NCI-H1436 (cell line): ENCODE measurements at regions not wholly inside any gene's neighbourhood (a gene's known extent, or its start where the extent isn't known, plus 50 kb on each side); places are given as distances from the start of the nearest gene placed in this dataset.
"Not testable (repeated sequence)": the region's sequence is repeated elsewhere in the genome, so short reads cannot be mapped to it uniquely, and the experiment has no call there.

Experiments used
- DNase-seq: peaks from one replicate; lab custom pipeline; 2025; lab: John Stamatoyannopoulos, UW

DNA sequence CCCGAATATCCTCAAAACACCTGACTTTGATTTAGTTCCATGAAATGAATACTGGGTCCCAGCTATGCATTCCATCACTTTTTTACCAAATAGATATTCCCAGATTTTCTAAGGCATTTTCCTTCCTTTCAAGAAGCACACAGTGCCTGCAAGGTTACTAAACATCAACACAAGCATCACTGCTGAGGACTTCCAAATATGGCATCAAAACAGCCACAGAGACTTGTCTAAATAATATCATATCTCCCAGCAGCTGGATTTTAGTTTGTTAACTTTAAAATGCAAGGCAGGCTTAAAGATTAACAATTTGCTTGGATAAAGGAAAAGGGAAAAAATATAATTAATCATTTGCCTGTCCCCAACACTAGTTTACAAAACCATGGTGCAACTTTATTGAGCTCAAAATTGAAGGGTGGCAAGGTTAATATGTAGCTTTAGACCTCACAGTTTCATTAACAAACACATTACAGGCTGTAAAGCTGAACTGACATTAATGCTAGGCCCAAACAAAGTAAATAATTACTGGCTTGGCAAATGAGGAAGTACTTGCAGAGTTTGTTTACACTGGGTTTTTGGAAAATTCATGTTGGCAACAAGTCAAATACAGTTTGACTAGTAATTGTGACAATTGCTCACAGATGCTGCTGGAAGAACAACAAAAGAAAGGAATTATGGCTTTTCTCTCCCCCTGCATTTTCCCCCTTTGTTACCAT lies 401.7 kb upstream of the CDIN1 start:
- DNase-seq, result peak; percentile 63

GRCh38 chr15:36178303-36178633 lies 401.2 kb upstream of the CDIN1 start:
- no peak for DNase-seq

DNA sequence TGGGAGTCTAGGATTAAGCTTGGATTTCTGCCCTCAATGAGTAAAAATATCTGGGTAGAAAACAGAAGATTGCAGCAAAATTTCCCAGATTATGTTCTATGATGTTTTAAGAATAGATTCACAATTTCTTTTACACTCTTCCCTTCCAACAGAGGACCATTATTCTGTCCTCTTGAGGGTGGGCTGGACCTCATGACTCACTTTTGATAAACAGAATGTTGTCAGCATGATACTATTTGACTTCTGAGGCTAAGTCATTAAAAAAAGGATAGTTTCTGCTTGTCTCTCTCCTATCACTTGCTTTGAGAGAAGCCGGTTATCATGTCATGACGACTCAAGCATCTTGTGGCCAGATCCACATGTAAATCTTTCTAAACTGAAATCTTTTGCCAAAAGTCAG lies 396.2 kb upstream of the CDIN1 start:
- DNase-seq, result no peak

- DNase-seq, result no peak
These were observed 394.0 kb upstream of the CDIN1 start for GRCh38 chr15:36185438-36185837.

- DNase-seq, result no peak
These were observed 393.6 kb upstream of the CDIN1 start for GRCh38 chr15:36185845-36186244.

GRCh38 chr15:36186376-36186775 lies 393.1 kb upstream of the CDIN1 start:
- DNase-seq, result no peak

DNA sequence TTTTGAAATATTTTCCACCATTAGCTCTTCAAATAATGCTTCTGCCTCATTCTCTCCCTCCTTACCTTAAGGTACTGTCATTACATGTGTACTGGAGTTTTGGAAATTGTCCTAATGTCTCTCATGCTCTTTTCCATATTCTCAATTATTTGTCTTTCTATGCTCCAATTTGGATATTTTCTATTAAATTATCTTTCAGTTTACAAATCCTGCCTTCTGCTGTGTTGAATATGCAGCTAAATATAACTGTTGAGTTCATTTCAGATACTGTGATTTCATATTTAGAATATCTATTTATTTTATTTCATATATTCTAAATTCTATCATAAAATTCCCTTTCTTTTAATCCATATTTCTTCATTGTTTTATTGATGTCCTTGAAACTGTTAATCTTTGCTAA lies 388.0 kb upstream of the CDIN1 start:
- no peak for DNase-seq

GRCh38 chr15:36195361-36196007 lies 383.9 kb upstream of the CDIN1 start:
- DNase-seq, result not testable (repeated sequence)

- no peak for DNase-seq
These were observed 370.4 kb upstream of the CDIN1 start for GRCh38 chr15:36208868-36209582.

- DNase-seq, result no peak
These were observed 369.0 kb upstream of the CDIN1 start for GRCh38 chr15:36210426-36210825.

DNA sequence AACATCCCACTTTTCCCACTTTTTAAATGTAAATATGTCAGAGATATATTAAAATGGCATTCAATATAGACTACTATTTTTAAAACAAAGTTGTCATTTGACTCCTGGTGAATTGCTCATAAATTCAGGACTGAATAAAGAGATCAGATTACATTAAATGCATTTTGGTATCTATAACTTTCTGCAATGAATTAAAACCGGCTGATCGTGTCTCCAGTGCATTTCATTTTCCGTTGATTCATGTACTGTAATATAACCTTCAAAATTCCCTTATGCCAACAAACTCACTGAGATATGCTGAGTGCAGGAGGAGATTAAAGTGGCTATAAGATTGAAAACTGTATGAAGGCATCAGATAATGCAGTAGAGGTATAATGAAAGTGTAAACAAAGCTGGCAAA lies 361.1 kb upstream of the CDIN1 start:
- no peak for DNase-seq

GRCh38 chr15:36218991-36219390 lies 360.4 kb upstream of the CDIN1 start:
- DNase-seq, result no peak

DNA sequence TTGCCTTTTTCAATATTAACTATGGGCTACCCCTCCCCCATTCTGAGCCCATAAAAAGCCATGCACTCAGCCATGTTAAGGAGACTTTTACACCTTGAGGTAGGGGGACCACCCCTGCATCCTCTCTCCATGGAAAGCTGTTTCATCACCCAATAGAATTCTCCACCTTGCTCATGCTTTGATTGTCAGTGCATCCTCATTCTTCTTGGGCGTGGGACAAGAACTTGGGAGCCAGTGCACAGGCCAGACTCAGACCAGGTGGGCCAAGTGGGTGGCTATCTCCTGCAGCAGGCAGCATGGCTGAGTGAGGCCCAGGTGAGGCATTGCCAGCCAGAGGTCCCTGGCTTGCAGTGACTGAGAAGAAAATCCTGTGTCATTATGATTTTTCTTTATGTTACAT lies 357.4 kb upstream of the CDIN1 start:
- DNase-seq, result no peak

GRCh38 chr15:36230776-36231175 lies 348.6 kb upstream of the CDIN1 start:
- no peak for DNase-seq

DNA sequence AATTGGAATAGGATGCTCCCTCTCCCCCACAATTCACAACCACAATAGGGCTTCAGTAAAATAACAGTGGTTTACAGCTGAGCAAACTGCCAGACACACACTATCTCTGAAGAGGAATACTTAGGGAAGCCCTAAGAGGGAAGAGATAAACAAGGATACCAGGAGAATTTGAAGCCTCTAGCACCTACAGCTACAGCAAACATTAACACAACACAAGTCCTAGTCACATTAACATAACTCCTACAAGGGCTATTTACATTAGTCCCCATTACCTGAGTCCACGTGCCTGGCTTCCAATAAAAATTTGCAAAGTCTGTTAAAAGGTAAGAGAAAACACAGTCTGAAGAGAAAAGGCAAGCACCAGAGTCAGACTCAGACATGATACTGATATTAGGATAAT lies 346.9 kb upstream of the CDIN1 start:
- no peak for DNase-seq

- no peak for DNase-seq
These were observed 344.7 kb upstream of the CDIN1 start for GRCh38 chr15:36234743-36235142.

DNA sequence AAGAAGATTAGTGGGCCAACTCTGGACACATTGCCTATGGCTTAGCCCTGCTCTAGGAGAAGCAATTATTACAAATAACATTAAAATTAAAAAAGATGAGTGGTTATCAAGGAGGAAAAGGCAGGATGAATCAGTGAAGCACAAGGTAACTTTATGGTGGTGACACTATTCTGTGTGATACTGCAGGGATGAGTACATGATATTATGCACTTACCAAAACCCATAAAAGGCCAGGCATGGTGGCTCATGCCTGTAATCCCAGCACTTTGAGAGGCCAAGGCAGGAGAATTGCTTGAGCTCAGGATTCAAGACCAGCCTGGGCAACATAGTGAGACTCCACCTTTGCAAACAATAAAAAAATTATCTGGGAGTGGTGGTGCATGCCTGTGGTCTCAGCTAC lies 344.3 kb upstream of the CDIN1 start:
- DNase-seq, result no peak

DNA sequence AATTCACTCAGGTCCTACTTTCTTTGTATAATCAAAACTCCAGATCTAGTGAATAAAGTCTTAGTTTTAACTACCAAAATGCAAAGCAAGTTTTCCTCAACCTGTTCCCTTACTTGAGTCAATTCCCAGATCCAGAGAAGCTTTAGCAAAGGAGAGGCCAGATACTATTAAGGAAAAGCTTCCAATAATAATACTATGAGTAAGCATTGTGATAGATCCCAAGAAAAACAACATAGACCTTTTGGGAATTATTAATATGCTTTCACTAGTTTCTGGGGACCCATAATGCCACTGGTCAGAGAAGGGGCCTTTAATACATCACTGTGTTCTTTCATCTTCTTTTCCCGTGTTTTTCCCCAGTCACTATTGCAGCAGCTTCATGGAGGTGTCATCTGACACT lies 339.9 kb upstream of the CDIN1 start:
- no peak for DNase-seq

DNA sequence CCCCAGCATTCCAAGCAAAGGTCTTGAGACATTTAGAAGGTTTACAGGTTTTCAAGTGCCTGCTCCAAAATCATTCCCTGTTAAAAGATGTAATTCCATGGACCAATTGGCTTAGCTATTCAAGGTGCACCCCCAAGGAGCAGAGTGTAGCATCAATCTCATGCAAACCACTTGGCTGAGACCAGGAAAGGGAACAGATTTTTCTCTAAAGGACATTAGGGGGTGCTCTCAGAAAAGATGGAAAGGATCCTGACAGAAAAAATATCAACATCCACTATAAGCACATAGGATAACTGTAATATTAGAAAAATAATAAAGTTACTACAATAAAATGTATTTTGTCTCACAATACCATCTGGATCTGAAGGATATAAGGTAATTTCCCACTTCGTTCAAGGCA lies 328.0 kb upstream of the CDIN1 start:
- no peak for DNase-seq

GRCh38 chr15:36252146-36252711 lies 327.2 kb upstream of the CDIN1 start:
- DNase-seq, result no peak

DNA sequence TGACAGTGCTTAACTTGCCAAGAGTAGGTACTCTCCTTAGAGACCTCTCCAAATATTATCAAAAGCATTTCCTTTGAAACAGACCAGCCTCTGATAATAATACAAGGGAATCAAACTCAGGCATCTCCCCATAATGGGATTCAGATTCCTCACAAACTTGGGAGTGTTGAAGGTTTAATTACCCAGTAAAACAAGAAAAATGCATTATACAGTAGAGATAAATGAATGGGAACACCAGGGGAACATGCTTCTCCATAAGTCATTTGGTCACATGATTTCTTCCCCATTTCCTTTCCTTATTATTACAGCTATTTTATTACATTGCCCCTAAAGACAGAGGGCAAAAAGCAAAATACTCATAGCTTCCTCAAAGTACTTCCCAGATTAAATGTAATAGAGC lies 325.0 kb upstream of the CDIN1 start:
- DNase-seq, result no peak

DNA sequence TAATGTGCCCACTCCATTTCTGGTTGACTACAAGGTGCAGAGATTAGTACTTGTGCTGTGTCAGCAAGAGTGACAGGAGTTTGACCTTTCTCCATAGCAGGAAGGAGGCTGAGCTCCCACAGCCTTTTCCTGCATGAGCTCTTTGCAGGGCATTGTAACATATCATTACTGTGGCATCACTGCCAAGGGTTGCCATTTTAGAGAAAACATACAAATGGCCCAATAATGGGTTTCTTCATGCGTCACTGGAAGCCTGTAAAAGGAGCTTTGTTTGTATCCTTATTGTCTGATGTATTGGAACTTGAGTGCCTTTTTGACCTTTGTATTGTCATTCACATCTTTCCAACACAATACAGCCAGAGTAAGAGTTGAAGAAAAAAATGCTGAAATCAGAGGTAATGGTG lies 323.0 kb upstream of the CDIN1 start:
- DNase-seq, result no peak

DNA sequence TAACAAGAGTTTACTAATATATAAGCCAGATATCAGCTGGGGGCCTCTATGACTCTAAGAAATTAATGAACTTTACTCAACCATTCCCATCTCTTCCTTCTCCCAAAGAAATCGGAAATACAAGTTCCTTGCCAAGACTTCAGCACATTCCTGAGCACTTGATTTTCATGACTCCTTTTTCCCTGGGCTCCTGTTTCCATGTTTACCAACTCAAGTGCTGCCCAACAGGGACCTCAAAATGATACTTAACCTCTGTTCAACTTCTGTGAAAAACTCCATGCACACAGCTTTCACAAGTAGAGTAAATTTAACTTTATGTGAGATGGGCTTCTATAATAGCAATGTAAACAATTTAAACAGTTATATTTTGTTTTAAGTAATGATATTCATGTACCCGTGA lies 315.8 kb upstream of the CDIN1 start:
- DNase-seq, result no peak
